Activated T-helper 1 cell treated with anti-CD3 and anti-CD28 coated beads, Interleukin-12 subunit alpha, Interleukin-12 subunit beta, Interleukin-2, Interleukin-4 antibody, amounts not matched to agents 30 ng/mL and 10 ng/mL and 1 ng/mL, durations not matched to agents 14 hours and 24 hours and 36 hours (primary cell): ENCODE measurements at regions not wholly inside any gene's neighbourhood (a gene's known extent, or its start where the extent isn't known, plus 50 kb on each side); places are given as distances from the start of the nearest gene placed in this dataset.

Experiments used
- DNase-seq: peaks from one replicate; pipeline ENCODE4 v3.0.0; 2021; ENCODE audit warnings: low spot score
- H3K27ac Mint-ChIP-seq: one replicate; pipeline ENCODE4 v1.8.0; 2021; ENCODE audit warnings: mild to moderate bottlenecking, mixed read lengths
- H3K27me3 Mint-ChIP-seq: one replicate; pipeline ENCODE4 v1.8.0; 2022; ENCODE audit warnings: mild to moderate bottlenecking, moderate library complexity, mixed read lengths; ENCODE audit not compliant: insufficient read depth
- H3K36me3 Mint-ChIP-seq: one replicate; pipeline ENCODE4 v1.8.0; 2021; ENCODE audit warnings: low read depth, mixed read lengths
- H3K4me1 Mint-ChIP-seq: one replicate; pipeline ENCODE4 v1.8.0; 2021; ENCODE audit warnings: low read depth, mixed read lengths
- H3K4me3 Mint-ChIP-seq: one replicate; pipeline ENCODE4 v1.8.0; 2021; ENCODE audit warnings: mild to moderate bottlenecking, moderate library complexity, mixed read lengths
- H3K9me3 Mint-ChIP-seq: one replicate; pipeline ENCODE4 v1.8.0; 2021; ENCODE audit warnings: mixed read lengths
- intact Hi-C: fragments of 100-400 bp; cut with micrococcal nuclease; formaldehyde crosslinking; loops from one replicate; pipeline ENCODE4 v1.15.1; 2024

DNA sequence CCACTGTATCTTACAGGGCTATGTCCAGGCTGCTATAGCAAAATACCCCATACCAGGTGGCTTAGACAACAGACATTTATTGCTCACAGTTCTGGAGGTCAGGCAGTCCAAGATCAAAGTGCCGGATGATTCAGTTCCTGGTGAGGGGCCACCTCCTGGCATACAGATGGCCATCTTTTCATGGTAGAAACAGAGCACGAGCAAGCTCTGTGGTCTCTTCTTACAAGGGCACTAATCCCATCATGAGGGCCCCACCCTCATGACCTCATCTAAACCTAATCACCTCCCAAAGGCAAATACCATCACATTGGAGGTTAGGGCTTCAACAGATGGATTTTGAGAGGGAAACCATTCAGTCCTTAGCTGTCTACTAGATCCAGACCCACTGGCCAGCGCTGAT is 117.4 kb upstream of the NECTIN1 start:
- peaks cover 2% of the 10 kb centered on the region for H3K27me3 Mint-ChIP-seq
- no peaks in the 10 kb centered on the region for H3K4me1 Mint-ChIP-seq
- H3K36me3 Mint-ChIP-seq, result no peaks in the 10 kb centered on the region
- no peaks in the 10 kb centered on the region for H3K9me3 Mint-ChIP-seq
- no peak overlapping the region for H3K27ac Mint-ChIP-seq
- intact Hi-C loops, result no loop called here
- H3K4me3 Mint-ChIP-seq, result no peak overlapping the region
- DNase-seq, result no peak

- Mint-ChIP-seq H3K9me3 (no peaks in the 10 kb centered on the region), H3K4me1 (no peaks in the 10 kb centered on the region), H3K27ac (no peak overlapping the region), H3K27me3 (no peaks in the 10 kb centered on the region), H3K36me3 (no peaks in the 10 kb centered on the region), H3K4me3 (no peak overlapping the region)
- intact Hi-C loops, result no loop called here
- no peak for DNase-seq
Measured at GRCh38 chr11:119845756-119846155, 116.8 kb upstream of the NECTIN1 start.

DNA sequence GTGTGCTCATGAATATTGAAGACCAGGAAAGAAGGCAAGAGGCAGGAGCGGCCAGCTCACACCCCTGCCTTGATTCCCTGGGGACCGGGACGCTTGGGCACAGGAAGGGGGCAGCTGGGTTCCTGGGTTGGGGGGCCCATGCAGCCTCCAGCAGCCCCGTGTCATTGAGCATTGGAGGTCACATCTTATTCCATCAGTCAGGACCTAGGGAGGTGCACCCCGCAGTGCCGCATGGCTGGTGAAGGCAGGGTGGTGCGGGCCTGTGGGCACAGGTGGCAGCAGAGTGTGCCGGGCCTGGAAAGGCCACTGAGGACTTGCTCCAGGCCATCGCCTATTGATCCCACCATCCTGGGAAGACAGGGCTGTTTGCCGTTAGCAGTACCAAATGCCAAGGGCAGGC is 116.3 kb upstream of the NECTIN1 start:
- H3K27ac Mint-ChIP-seq, result no peak overlapping the region
- no peak overlapping the region for H3K4me3 Mint-ChIP-seq
- H3K36me3 Mint-ChIP-seq, result no peaks in the 10 kb centered on the region
- intact Hi-C loops, result no loop called here
- no peak for DNase-seq
- no peaks in the 10 kb centered on the region for H3K4me1 Mint-ChIP-seq
- no peaks in the 10 kb centered on the region for H3K27me3 Mint-ChIP-seq
- H3K9me3 Mint-ChIP-seq, result no peaks in the 10 kb centered on the region

DNA sequence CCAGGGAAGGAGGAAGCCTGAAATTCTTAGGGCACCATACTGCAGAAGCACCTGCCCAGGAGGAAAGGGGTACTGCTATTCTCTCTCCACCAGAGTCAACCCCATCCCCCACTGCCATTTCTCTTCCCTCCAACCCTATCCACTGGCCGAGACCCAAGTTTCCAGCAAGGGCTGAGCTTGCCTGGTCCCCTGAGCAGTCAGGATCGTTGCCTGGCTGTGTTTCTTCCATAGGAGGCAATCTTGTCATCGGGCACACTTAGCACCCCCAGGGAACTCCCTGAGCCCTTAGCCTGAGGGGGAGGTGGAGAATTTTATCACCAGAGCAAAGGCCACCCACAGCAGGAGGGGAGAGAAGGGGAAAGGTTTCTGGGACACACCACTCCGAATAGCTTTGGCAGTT is 115.8 kb upstream of the NECTIN1 start:
- no peaks in the 10 kb centered on the region for H3K4me1 Mint-ChIP-seq
- DNase-seq, result no peak
- H3K9me3 Mint-ChIP-seq, result no peaks in the 10 kb centered on the region
- intact Hi-C loops, result no loop called here
- H3K27ac Mint-ChIP-seq, result no peak overlapping the region
- no peaks in the 10 kb centered on the region for H3K27me3 Mint-ChIP-seq
- no peaks in the 10 kb centered on the region for H3K36me3 Mint-ChIP-seq
- no peak overlapping the region for H3K4me3 Mint-ChIP-seq

DNA sequence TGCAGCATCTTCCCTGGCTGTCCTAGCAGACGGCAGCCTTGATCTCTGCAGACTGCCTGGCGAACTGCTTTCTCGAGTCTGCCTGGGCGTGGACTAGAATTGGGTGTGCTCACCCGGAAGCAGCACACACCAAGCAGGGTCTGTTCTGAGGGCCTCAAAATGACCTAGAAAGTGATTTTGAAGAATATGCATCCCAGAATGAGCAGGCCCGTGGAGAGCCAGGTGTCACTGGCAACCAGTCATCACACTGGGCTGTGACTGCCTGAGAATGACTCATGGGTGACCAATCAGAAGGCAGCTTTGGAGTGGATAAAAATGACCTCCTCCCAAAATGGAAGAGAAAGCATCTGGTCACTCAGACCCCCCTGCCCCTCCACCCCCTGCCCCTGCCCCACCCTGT is 114.9 kb upstream of the NECTIN1 start:
- Mint-ChIP-seq H3K27me3 (no peaks in the 10 kb centered on the region), H3K4me3 (no peak overlapping the region)

GRCh38 chr11:119842731-119843130 is 113.7 kb upstream of the NECTIN1 start:
- H3K36me3 Mint-ChIP-seq, result no peaks in the 10 kb centered on the region

More for the DNA sequence above, 114.9 kb upstream of the NECTIN1 start:
- intact Hi-C loops, result no loop called here
- H3K36me3 Mint-ChIP-seq, result no peaks in the 10 kb centered on the region
- H3K9me3 Mint-ChIP-seq, result no peaks in the 10 kb centered on the region
- no peaks in the 10 kb centered on the region for H3K4me1 Mint-ChIP-seq
- no peak overlapping the region for H3K27ac Mint-ChIP-seq
- DNase-seq, result no peak

GRCh38 chr11:119839476-119840133 is 110.6 kb upstream of the NECTIN1 start:
- Mint-ChIP-seq H3K9me3 (no peaks in the 10 kb centered on the region), H3K27me3 (peaks cover 4% of the 10 kb centered on the region), H3K27ac (no peak overlapping the region), H3K36me3 (no peaks in the 10 kb centered on the region), H3K4me3 (no peak overlapping the region), H3K4me1 (peaks cover 5% of the 10 kb centered on the region)
- no peak for DNase-seq
- intact Hi-C loops, result no loop called here

More at GRCh38 chr11:119842731-119843130, 113.7 kb upstream of the NECTIN1 start:
- no peaks in the 10 kb centered on the region for H3K9me3 Mint-ChIP-seq
- no peaks in the 10 kb centered on the region for H3K27me3 Mint-ChIP-seq
- H3K4me3 Mint-ChIP-seq, result no peak overlapping the region
- intact Hi-C loops, result no loop called here
- no peaks in the 10 kb centered on the region for H3K4me1 Mint-ChIP-seq
- DNase-seq, result no peak
- H3K27ac Mint-ChIP-seq, result no peak overlapping the region

- no peak for DNase-seq
- Mint-ChIP-seq H3K4me3 (no peak overlapping the region), H3K36me3 (no peaks in the 10 kb centered on the region), H3K4me1 (peaks cover 5% of the 10 kb centered on the region), H3K27ac (peak overlapping the region; percentile 47), H3K27me3 (peaks cover 5% of the 10 kb centered on the region), H3K9me3 (no peaks in the 10 kb centered on the region)
- intact Hi-C loops, result no loop called here
Measured at GRCh38 chr11:119835753-119836152, 106.8 kb upstream of the NECTIN1 start.

DNA sequence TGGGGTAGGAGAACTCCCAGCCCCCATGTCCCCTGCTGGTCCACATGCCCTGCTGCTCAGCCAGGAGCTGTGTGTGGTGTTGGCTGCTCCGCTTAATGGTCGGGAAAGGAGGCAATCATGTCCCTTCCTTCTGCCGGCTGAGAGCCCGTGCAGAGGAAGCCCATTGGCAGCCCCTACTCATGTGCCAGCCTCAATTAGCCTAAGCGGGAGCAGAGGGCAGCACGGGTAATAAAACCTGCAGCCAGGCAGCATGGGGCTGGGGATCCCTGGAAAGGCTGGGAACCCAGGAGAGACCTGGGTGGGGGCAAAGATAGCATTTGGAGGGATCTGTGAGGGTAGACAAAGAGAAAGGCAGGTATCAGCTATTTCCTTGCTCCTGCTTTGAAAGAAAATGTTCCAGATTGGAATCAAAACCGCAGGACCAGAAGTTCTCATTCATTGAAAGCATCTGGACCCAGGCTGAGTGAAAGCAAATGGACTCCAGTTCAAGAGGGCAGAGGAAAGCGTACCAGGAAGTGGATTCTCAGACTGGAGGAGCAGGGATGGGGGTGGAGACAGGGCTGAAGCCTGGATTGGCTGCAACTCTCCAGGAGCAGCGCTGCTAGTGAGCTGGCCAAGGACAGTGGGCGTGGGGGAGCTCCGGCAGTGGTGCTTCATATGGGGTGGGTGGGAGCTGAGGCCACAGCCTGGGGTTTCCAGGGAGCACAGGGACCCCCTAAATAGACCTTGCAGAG is 103.4 kb upstream of the NECTIN1 start:
- peaks cover 5% of the 10 kb centered on the region for H3K4me1 Mint-ChIP-seq
- H3K36me3 Mint-ChIP-seq, result no peaks in the 10 kb centered on the region
- H3K4me3 Mint-ChIP-seq, result no peak overlapping the region
- DNase-seq, result no peak
- no peak overlapping the region for H3K27ac Mint-ChIP-seq
- intact Hi-C loops, result no loop called here
- no peaks in the 10 kb centered on the region for H3K9me3 Mint-ChIP-seq
- peaks cover 6% of the 10 kb centered on the region for H3K27me3 Mint-ChIP-seq

DNA sequence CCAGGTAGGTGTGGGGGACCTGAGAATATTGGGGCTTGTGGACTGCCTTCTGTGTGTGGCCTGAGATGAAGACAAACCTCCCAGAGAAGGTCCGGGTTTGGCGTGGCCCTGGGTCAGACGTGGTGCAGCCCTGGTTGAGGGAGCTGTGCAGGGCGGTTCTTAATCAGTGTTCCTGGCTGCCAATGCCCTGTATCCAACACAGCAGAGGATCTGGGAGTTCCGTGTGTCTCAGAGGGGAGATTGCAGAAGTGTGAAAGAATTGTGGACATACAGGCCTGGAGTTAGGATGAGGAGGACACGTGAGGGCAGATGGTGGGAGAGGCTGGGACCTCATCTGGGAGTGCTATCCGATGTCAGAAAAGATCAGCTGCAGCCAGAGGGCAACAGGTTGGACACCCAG is 102.0 kb upstream of the NECTIN1 start:
- intact Hi-C loops, result no loop called here
- Mint-ChIP-seq H3K36me3 (no peaks in the 10 kb centered on the region), H3K4me3 (no peak overlapping the region), H3K27ac (no peak overlapping the region), H3K9me3 (no peaks in the 10 kb centered on the region), H3K4me1 (peaks cover 5% of the 10 kb centered on the region), H3K27me3 (peaks cover 13% of the 10 kb centered on the region)
- no peak for DNase-seq

GRCh38 chr11:119830400-119830799 is 101.4 kb upstream of the NECTIN1 start:
- H3K4me1 Mint-ChIP-seq, result no peaks in the 10 kb centered on the region
- no peaks in the 10 kb centered on the region for H3K36me3 Mint-ChIP-seq
- intact Hi-C loops, result no loop called here
- no peak for DNase-seq
- peaks cover 13% of the 10 kb centered on the region for H3K27me3 Mint-ChIP-seq
- H3K27ac Mint-ChIP-seq, result no peak overlapping the region
- no peaks in the 10 kb centered on the region for H3K9me3 Mint-ChIP-seq
- no peak overlapping the region for H3K4me3 Mint-ChIP-seq

- DNase-seq, result no peak
- Mint-ChIP-seq H3K4me3 (no peak overlapping the region), H3K27ac (no peak overlapping the region), H3K9me3 (no peaks in the 10 kb centered on the region), H3K4me1 (no peaks in the 10 kb centered on the region), H3K36me3 (no peaks in the 10 kb centered on the region), H3K27me3 (peaks cover 10% of the 10 kb centered on the region)
- intact Hi-C loops, result no loop called here
Measured at GRCh38 chr11:119829402-119829801, 100.4 kb upstream of the NECTIN1 start.

- H3K4me3 Mint-ChIP-seq, result no peak overlapping the region
- intact Hi-C loops, result no loop called here
- no peak overlapping the region for H3K27ac Mint-ChIP-seq
- H3K36me3 Mint-ChIP-seq, result no peaks in the 10 kb centered on the region
- no peaks in the 10 kb centered on the region for H3K9me3 Mint-ChIP-seq
- DNase-seq, result no peak
- peaks cover 10% of the 10 kb centered on the region for H3K27me3 Mint-ChIP-seq
- H3K4me1 Mint-ChIP-seq, result no peaks in the 10 kb centered on the region
Measured at GRCh38 chr11:119828819-119829218, 99.8 kb upstream of the NECTIN1 start.
